Panc1 (cell line): ENCODE measurements at regions not wholly inside any gene's neighbourhood (a gene's known extent, or its start where the extent isn't known, plus 50 kb on each side); places are given as distances from the start of the nearest gene placed in this dataset.

Experiments used
- CTCF ChIP-seq: fragments of 450-650 bp; IDR thresholded peaks from 2 replicates; pipeline ENCODE4 v1.5.1; 2017; ENCODE audit warnings: mild to moderate bottlenecking
- POLR2AphosphoS5 ChIP-seq: IDR thresholded peaks from 2 replicates; pipeline ENCODE4 v1.6.1; 2012; ENCODE audit warnings: mild to moderate bottlenecking, low read depth, low read length, moderate library complexity
- TCF7L2 ChIP-seq: IDR thresholded peaks from 2 replicates; pipeline ENCODE4 v1.6.1; 2011; ENCODE audit warnings: mild to moderate bottlenecking, low read depth, low read length, inconsistent platforms
- TF ChIP-seq, protein P1 (sequence below), 2 experiments: IDR thresholded peaks; 2 replicates each; pipeline ENCODE4 v1.6.1; 2011 to 2012; ENCODE audit warnings: low read depth in 2 of 2, control low read depth in 1 of 2, low read length in 1 of 2, mild to moderate bottlenecking in 1 of 2, moderate library complexity in 1 of 2; ENCODE audit not compliant: insufficient read depth in 1 of 2

DNA sequence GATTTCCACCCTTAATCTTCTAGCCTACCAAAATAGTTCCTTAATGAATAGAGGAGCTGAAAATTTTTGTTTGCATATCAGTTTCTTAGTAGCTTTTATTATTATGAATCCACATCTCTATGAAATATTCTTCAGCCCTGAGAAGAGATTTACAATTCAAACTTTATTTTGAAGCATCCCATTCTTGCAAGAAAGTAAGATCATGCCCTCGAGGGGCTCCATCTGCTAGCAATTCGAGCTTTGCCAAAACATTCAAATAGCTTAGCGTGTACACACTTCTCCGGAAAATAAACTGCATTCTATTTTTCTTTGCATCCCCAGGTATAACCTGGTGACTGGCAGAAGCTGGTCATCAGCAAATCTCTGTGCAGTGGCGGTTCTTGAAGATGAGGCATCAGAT is 370.7 kb downstream of the MTRR start:
- TF ChIP-seq CTCF (no peak), TCF7L2 (no peak), POLR2AphosphoS5 (no peak)
- TF ChIP-seq, protein P1, sequence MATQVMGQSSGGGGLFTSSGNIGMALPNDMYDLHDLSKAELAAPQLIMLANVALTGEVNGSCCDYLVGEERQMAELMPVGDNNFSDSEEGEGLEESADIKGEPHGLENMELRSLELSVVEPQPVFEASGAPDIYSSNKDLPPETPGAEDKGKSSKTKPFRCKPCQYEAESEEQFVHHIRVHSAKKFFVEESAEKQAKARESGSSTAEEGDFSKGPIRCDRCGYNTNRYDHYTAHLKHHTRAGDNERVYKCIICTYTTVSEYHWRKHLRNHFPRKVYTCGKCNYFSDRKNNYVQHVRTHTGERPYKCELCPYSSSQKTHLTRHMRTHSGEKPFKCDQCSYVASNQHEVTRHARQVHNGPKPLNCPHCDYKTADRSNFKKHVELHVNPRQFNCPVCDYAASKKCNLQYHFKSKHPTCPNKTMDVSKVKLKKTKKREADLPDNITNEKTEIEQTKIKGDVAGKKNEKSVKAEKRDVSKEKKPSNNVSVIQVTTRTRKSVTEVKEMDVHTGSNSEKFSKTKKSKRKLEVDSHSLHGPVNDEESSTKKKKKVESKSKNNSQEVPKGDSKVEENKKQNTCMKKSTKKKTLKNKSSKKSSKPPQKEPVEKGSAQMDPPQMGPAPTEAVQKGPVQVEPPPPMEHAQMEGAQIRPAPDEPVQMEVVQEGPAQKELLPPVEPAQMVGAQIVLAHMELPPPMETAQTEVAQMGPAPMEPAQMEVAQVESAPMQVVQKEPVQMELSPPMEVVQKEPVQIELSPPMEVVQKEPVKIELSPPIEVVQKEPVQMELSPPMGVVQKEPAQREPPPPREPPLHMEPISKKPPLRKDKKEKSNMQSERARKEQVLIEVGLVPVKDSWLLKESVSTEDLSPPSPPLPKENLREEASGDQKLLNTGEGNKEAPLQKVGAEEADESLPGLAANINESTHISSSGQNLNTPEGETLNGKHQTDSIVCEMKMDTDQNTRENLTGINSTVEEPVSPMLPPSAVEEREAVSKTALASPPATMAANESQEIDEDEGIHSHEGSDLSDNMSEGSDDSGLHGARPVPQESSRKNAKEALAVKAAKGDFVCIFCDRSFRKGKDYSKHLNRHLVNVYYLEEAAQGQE (IDR thresholded peaks at IDR 0.05; ENCODE audit: insufficient read depth in 1 of 2, low read depth in 2 of 2, low read length in 1 of 2), result no peak
